ENCODE measurements at regions not wholly inside any gene's neighbourhood (a gene's known extent, or its start where the extent isn't known, plus 50 kb on each side); places are given as distances from the start of the nearest gene placed in this dataset.
A peak's percentile ranks its signal among the peaks of the same experiment; 100 is the strongest.

DNA sequence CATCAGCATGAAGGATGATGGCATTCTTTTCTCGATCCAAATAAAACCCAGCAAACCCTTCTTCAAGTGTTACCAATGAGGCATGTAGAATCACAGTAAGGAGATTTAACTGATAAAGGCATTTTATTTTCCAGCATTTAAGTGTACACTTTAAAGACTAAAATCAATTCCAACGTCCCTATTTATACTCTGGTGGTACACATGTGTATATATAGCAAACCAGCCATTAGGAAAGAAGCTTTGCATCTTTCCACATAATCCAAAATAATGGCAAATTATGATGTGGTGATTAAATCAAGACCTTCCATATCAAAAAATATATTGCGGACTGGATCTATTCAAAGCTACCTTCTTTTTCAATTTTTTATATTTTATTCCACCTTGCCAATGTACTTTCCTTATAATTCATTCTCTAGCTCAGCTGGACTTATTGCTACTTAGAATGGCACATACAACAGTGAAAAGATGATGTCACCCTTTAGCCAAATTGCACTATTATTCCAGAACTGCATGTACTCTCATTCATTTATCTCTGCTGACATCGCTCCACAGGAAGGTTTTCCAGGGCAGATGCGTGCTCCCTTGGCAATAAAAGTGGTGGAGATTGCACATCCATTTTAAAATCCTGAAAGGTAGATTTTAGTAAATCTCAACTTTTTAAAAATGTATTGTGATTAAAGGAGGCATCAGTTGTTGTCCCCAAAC is 63.3 kb upstream of the SLC30A5 start (continued):
- 0 out of 2 replicates have a peak, but pooled peaks have one; percentile 64 for TF ChIP-seq FOXJ3 (CRISPR knock-in tag; IDR thresholded peaks at IDR 0.05)
- TF ChIP-seq ELF1 (IDR thresholded peaks at IDR 0.05): no peak
- TF ChIP-seq GABPA (IDR thresholded peaks at IDR 0.05; ENCODE audit: low read depth): no peak
- 0 out of 2 replicates have a peak, but pooled peaks have one; percentile 7 for TF ChIP-seq TCF12 (IDR thresholded peaks at IDR 0.05)
- TF ChIP-seq, protein P1, sequence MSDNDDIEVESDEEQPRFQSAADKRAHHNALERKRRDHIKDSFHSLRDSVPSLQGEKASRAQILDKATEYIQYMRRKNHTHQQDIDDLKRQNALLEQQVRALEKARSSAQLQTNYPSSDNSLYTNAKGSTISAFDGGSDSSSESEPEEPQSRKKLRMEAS (IDR thresholded peaks at IDR 0.05; ENCODE audit: low read depth): no peak
- TF ChIP-seq RFX5 (IDR thresholded peaks at IDR 0.05; ENCODE audit: low read length): no peak
- TF ChIP-seq, protein P2, sequence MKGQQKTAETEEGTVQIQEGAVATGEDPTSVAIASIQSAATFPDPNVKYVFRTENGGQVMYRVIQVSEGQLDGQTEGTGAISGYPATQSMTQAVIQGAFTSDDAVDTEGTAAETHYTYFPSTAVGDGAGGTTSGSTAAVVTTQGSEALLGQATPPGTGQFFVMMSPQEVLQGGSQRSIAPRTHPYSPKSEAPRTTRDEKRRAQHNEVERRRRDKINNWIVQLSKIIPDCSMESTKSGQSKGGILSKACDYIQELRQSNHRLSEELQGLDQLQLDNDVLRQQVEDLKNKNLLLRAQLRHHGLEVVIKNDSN (IDR thresholded peaks at IDR 0.05; ENCODE audit: borderline replicate concordance, low read depth): no peak
- TF ChIP-seq, protein P3, sequence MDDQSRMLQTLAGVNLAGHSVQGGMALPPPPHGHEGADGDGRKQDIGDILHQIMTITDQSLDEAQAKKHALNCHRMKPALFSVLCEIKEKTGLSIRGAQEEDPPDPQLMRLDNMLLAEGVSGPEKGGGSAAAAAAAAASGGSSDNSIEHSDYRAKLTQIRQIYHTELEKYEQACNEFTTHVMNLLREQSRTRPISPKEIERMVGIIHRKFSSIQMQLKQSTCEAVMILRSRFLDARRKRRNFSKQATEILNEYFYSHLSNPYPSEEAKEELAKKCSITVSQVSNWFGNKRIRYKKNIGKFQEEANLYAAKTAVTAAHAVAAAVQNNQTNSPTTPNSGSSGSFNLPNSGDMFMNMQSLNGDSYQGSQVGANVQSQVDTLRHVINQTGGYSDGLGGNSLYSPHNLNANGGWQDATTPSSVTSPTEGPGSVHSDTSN (IDR thresholded peaks at IDR 0.05): no peak

DNA sequence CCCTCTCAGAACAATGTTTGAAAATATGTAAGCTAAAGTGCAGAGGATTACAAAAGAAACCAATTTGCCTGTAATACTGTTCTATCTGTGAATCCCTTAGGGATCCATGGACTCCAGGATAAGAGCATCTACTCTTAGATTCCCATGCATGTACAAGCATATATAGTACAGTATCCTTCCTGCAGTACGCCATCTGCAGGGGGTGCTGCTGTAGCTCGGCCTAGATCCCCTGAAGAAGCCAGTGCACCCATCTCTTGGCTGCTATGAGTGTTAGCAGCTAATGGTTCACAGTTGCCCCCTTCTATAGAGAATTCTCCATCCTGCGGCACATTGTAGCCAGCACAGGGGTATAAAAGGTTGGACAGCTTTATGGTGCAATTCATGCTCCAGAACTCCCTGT is 61.8 kb upstream of the SLC30A5 start:
- Histone ChIP-seq H3K79me2 (ENCODE audit: insufficient read depth) (no peaks in the 10 kb centered on the region), H3K9me3 (no peaks in the 10 kb centered on the region), H3K27me3 (ENCODE audit: insufficient read depth) (no peaks in the 10 kb centered on the region; the same call in 1 of the 2 replicates), H3K9ac (no peak overlapping the region), H4K20me1 (ENCODE audit: insufficient read depth) (no peaks in the 10 kb centered on the region), H3K4me2 (no peak overlapping the region), H3K4me3 (ENCODE audit: low read depth in 2 of 2, low read length in 1 of 2) (no peak overlapping the region), H3K9me2 (no peaks in the 10 kb centered on the region), H3F3A (replicated peaks; ENCODE audit: insufficient read depth) (no peaks in the 10 kb centered on the region), H3K27ac (ENCODE audit: low read depth in 2 of 2, low read length in 1 of 2) (peak overlapping the region in 1 of 2 experiments; percentile 2; a peak in 1 of 4 replicates), H2AFZ (ENCODE audit: low read depth) (no peak overlapping the region), H3K4me1 (ENCODE audit: control insufficient read depth in 1 of 2, insufficient read depth in 2 of 2, low read depth in 1 of 2, low read length in 1 of 2) (peaks cover 0 to 23% of the 10 kb centered on the region in 2 experiments; a peak in 2 of 4 replicates), H3K36me3 (replicated peaks in 1 of 2; ENCODE audit: control insufficient read depth in 1 of 2, insufficient read depth in 2 of 2, low read length in 1 of 2) (no peaks in the 10 kb centered on the region)
- TF ChIP-seq, protein P1 (IDR thresholded peaks at IDR 0.05; ENCODE audit: low read depth): no peak
- WGBS (ENCODE audit: low lambda C conversion rate): 76% methylated on average over 3 of the region's 3 CpGs
- ChIA-PET POLR2A (no interaction called here), CTCF (interaction anchor here (1.7 to 14.0 kb wide), 4 partner anchors 15 to 746 kb away, joined by 3 to 262 read pairs (median 11); partner anchors contain the start of gene SLC30A5)
- DNase-seq: no peak

DNA sequence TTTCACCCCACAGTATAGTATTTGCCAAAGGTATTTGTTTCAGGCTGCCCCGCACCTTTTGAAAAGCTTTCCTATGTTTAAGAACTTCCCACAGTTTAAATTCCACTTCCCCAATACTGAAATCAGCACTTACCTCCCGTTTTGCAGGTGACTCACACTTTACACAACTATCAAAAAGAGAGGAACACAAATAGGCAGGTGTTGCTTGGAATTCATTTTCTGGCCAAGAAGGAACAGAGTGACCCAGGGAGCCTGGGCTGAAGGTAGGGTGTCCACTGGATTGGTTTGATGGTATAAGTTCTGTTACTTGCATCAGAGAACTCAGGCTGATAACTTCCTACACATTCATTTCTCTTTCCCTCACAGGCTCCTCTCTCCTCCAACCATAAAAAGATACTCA is 60.1 kb upstream of the SLC30A5 start:
- H3F3A ChIP-seq (replicated peaks; ENCODE audit: insufficient read depth): no peaks in the 10 kb centered on the region
- no peaks in the 10 kb centered on the region for H4K20me1 ChIP-seq (ENCODE audit: insufficient read depth)
- ChIA-PET POLR2A (no interaction called here), CTCF (interaction anchor here (2.3 to 14.0 kb wide), 3 partner anchors 8 to 748 kb away, joined by 6 to 262 read pairs (median 37); no protein-coding TSS in a partner anchor)
- H3K79me2 ChIP-seq (ENCODE audit: insufficient read depth): no peaks in the 10 kb centered on the region
- no peak overlapping the region for H3K4me3 ChIP-seq (ENCODE audit: low read depth in 2 of 2, low read length in 1 of 2)
- H3K27ac ChIP-seq (ENCODE audit: low read depth in 2 of 2, low read length in 1 of 2): peak overlapping the region in 1 of 2 experiments; percentile 35; a peak in 1 of 4 replicates
- no peak overlapping the region for H3K4me2 ChIP-seq
- TF ChIP-seq, protein P4, sequence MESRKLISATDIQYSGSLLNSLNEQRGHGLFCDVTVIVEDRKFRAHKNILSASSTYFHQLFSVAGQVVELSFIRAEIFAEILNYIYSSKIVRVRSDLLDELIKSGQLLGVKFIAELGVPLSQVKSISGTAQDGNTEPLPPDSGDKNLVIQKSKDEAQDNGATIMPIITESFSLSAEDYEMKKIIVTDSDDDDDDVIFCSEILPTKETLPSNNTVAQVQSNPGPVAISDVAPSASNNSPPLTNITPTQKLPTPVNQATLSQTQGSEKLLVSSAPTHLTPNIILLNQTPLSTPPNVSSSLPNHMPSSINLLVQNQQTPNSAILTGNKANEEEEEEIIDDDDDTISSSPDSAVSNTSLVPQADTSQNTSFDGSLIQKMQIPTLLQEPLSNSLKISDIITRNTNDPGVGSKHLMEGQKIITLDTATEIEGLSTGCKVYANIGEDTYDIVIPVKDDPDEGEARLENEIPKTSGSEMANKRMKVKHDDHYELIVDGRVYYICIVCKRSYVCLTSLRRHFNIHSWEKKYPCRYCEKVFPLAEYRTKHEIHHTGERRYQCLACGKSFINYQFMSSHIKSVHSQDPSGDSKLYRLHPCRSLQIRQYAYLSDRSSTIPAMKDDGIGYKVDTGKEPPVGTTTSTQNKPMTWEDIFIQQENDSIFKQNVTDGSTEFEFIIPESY (IDR thresholded peaks at IDR 0.05; ENCODE audit: borderline replicate concordance, low read depth): no peak
- TF ChIP-seq MXI1 (IDR thresholded peaks at IDR 0.05; ENCODE audit: low read depth, low read length) (no peak), TEAD4 (IDR thresholded peaks at IDR 0.05; ENCODE audit: borderline replicate concordance, insufficient read depth) (no peak)
- TF ChIP-seq, protein P1 (IDR thresholded peaks at IDR 0.05; ENCODE audit: low read depth): no peak
- H3K36me3 ChIP-seq (replicated peaks in 1 of 2; ENCODE audit: control insufficient read depth in 1 of 2, insufficient read depth in 2 of 2, low read length in 1 of 2): no peaks in the 10 kb centered on the region
- H3K4me1 ChIP-seq (ENCODE audit: control insufficient read depth in 1 of 2, insufficient read depth in 2 of 2, low read depth in 1 of 2, low read length in 1 of 2): peaks cover 0 to 23% of the 10 kb centered on the region in 2 experiments; a peak in 2 of 4 replicates
- H3K27me3 ChIP-seq (ENCODE audit: insufficient read depth): no peaks in the 10 kb centered on the region; the same call in 1 of the 2 replicates
- H3K9me2 ChIP-seq: no peaks in the 10 kb centered on the region
- H3K9ac ChIP-seq: no peak overlapping the region
- 52% methylated on average over 2 of the region's 2 CpGs for WGBS (ENCODE audit: low lambda C conversion rate)
- H3K9me3 ChIP-seq: no peaks in the 10 kb centered on the region
- no peak for DNase-seq
- H2AFZ ChIP-seq (ENCODE audit: low read depth): no peak overlapping the region
